ENCODE measurements at regions not wholly inside any gene's neighbourhood (a gene's known extent, or its start where the extent isn't known, plus 50 kb on each side); places are given as distances from the start of the nearest gene placed in this dataset.

GRCh38 chr2:239805414-239805813 lies 219.7 kb downstream of the NDUFA10 start:
- TF ChIP-seq CTCF (IDR thresholded peaks at IDR 0.05; ENCODE audit: low read length), result no peak
- TF ChIP-seq EZH2 (IDR thresholded peaks at IDR 0.05; ENCODE audit: borderline replicate concordance, low read length), result no peak

All from OCI-LY1 (cell line).